Activated CD4-positive, alpha-beta T cell treated with anti-CD3 and anti-CD28 coated beads, Interleukin-2, amount 50 U/mL, for 1 hour (primary cell): ENCODE measurements at regions not wholly inside any gene's neighbourhood (a gene's known extent, or its start where the extent isn't known, plus 50 kb on each side); places are given as distances from the start of the nearest gene placed in this dataset.

Source experiments
- DNase-seq: peaks from one replicate; pipeline ENCODE4 v3.0.0-alpha.2; 2020

GRCh38 chr12:92552412-92553108 is 150.2 kb upstream of the PLEKHG7 start:
- DNase-seq = no peak

- no peak for DNase-seq
Measured at GRCh38 chr12:92551853-92552397, 150.9 kb upstream of the PLEKHG7 start.

GRCh38 chr12:92551210-92551609 is 151.6 kb upstream of the PLEKHG7 start:
- no peak for DNase-seq

DNA sequence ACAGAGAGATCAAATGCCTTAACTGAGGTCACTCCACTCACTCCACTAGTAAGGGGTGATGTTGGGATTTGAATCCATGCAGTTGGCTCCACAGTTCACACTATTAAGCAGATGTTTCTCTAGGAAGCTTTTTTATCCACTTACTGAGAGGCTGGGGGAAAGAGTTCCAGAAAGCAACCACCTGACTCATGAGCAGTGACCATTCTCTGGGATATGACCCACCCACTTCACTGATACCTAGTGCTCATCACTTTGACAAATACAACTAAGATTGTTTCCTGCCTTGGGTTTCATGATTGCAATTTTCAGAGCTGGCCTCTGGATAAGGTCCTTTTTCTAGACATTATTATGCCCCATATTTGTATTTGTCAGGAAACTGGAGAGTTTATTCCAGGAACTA is 152.1 kb upstream of the PLEKHG7 start:
- no peak for DNase-seq

- no peak for DNase-seq
Measured at GRCh38 chr12:92550254-92550653, 152.5 kb upstream of the PLEKHG7 start.

- no peak for DNase-seq
Measured at GRCh38 chr12:92549516-92549915, 153.3 kb upstream of the PLEKHG7 start.

DNA sequence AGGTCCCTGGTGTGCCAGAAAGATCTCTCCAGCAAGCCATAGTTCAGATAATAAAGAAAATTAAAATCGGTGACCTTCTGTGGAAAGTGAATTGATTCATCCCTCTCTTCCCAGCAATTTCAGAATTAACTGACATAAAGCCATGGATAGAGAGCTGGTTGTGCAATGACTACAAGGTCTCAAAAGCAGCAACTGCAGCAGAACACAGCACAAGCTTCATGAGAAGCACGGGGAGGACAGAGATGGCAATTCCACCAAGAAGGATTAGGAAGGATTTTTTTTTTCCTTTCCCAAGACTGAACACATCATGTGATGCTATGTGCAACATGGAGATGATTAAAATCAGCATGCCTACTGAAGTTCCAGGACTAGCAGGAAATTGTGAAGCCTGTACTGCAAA is 154.9 kb upstream of the PLEKHG7 start:
- no peak for DNase-seq

DNA sequence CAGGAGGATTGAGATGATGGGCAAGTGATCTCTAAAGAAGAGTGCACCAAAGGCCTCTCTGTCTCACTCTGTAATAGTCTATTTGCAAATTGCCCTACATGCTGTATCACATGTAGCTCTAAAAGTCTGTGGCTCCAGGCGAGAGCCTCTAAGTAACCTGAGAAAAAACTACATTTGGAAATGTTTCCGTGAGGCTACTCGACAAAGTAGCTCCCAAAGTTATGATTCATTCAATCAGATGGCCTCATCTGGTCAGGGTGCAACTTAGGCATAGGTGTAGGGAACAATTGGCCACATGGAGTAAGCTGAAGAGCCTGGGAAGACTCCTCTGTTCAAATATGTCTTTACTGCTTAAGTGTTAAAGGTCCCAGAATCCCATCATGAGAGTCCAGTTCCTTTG is 155.4 kb upstream of the PLEKHG7 start:
- no peak for DNase-seq

- no peak for DNase-seq
Measured at GRCh38 chr12:92546635-92547348, 156.0 kb upstream of the PLEKHG7 start.

DNA sequence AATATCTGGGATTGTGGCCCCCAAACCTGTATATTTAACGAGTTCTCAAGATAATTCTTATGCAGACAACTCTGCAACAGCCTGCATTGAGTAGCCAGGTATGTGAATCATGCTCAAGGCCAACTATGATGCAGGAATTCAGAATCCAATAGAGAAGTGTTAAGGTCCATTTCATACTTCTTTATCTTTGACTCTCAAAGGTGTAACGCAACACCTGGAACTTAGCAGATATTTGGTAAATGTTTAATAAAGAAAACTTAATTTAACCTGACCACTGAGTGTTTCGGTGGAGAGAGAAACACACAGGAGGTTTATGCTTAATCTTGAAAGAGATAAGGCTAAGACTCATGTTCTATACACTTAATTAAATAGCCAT is 156.5 kb upstream of the PLEKHG7 start:
- no peak for DNase-seq

GRCh38 chr12:92544322-92544721 is 158.5 kb upstream of the PLEKHG7 start:
- no peak for DNase-seq

DNA sequence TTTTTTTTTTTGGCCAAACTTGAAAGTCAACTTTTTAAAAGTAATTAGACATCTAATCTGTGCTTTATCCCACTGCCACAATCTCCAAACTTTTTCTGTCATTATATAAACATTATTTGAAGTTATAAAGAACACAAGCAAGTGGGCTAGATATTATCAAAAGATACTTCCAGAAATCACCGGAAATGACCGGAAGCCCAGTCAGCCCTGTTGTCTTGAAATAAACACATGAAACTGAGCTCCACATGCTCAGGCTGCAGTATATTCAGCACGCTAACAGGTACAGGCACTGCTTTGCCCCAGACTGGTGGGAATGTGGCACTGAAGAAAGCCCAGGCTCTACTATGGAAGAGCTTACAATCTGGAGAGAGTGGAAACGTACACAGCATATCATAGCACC is 158.9 kb upstream of the PLEKHG7 start:
- DNase-seq = no peak

DNA sequence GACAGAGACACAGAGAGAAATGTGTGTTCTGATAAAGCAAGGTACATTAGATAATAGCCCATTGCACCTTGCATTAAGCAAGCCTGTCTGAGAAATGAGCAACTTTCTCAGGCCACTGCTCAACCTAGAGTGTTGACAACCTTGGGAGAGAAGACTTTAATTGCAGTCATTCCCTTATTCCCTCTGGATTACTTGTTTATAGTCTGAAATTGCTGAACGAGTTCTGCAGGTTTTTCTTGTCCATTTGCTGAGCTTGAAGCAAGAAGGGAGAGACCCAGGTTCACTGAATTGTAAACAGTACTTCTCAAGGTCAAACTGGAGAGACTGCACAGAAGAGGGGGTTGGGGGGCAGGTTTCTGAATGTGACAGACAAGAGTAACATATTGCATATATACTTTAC is 159.4 kb upstream of the PLEKHG7 start:
- no peak for DNase-seq

GRCh38 chr12:92541731-92542130 is 161.1 kb upstream of the PLEKHG7 start:
- no peak for DNase-seq

GRCh38 chr12:92540782-92541423 is 161.9 kb upstream of the PLEKHG7 start:
- DNase-seq = no peak

GRCh38 chr12:92539976-92540781 is 162.6 kb upstream of the PLEKHG7 start:
- no peak for DNase-seq

- no peak for DNase-seq
Measured at GRCh38 chr12:92539110-92539749, 163.6 kb upstream of the PLEKHG7 start.

- no peak for DNase-seq
Measured at GRCh38 chr12:92537290-92537960, 165.4 kb upstream of the PLEKHG7 start.

DNA sequence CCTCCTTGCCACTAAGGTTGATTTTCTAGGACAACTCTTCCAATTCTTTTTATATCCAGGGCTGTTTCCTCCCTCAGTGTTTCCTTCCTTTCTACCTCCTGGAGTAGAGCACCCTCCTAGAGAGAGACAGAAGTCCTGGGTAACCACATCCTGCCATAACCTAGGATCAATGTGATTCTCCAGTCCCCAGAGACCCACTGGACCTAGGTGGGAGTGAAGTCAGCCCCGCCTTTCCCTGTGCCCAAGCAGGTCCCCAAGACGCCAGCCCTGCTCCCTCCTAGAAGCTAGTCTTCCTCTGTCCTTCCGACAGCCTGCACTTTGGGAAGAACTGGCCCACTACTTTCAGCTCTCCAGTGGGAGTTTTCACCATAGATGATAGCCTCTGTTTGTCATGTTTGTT is 166.8 kb upstream of the PLEKHG7 start:
- DNase-seq = no peak

DNA sequence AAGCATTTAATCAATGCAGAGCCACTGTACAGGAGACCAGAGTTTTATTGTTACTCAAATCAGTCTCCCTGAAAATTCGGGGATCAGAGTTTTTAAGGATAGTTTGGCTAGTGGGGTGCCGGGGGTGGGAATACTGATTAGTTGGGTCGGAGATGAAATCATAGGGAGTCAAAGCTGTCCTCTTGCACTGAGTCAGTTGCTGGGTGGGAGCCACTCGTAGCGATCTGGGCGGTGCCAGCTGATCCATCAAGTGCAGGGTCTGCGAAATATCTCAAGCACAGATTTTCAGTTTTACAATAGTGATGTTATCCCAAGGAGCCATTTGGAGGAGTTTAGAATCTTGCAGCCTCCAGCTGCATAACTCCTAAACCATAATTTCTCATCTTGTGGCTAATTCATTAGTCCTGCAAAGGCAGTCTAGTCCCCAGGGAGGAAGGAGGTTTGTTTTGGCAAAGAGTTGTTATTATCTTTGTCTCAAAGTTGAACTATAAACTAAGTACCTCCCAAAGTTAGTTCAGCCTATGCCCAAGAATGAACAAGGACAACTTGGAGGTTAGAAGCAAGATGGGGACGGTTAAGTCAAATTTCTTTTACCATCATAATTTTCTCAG is 169.4 kb upstream of the PLEKHG7 start:
- no peak for DNase-seq

DNA sequence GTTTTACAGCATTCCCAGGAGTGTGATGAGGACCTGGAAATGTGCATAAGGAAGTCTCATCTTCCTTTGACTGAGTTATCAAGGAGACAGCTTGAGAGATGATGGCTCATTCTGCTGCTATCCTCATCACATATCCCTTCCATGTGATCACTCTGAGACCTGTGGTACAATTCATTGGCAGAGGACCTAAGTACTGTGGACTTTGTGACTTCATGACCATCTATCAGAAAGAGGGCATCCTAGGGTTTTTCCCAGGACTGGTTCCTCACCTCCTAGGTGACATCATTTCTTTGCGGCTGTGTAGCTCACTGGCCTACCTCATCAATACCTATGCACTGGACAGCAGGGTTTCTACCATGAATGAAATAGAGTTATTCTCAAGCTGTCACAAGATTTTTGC is 172.1 kb upstream of the PLEKHG7 start:
- DNase-seq = no peak

DNA sequence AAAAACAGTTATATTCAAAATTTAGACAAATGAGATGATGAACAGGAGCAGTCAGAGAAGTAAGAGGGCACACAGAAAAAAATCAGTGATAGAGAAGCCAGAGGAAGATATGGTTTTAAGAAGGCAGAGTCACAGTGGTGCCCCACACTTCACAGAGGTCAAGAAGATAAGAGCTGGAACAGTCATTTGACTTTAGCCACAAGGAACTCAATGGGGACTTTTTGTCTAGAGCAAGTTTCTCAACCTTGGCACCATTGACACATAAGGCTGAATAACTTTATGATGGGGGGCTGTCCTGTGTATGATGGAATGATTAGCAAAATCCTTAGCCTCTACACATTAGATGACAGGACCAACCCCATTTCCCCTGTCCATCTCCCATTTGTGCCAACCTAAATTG is 172.8 kb upstream of the PLEKHG7 start:
- no peak for DNase-seq
